Activated naive CD8-positive, alpha-beta T cell treated with anti-CD3 and anti-CD28 coated beads, Interleukin-2, amount 50 U/mL, for 24 hours (primary cell): ENCODE measurements at regions not wholly inside any gene's neighbourhood (a gene's known extent, or its start where the extent isn't known, plus 50 kb on each side); places are given as distances from the start of the nearest gene placed in this dataset.

Source experiments
- ATAC-seq: fragments of 150-1000 bp; cut with Tn5 transposase; one replicate; pipeline ENCODE4 v1.10.0; 2021
- DNase-seq: peaks from one replicate; pipeline ENCODE4 v3.0.0; 2021
- H3K27ac Mint-ChIP-seq: one replicate; pipeline ENCODE4 v1.8.0; 2021; ENCODE audit warnings: mild to moderate bottlenecking, mixed read lengths
- H3K27me3 Mint-ChIP-seq: one replicate; pipeline ENCODE4 v1.8.0; 2021; ENCODE audit warnings: mixed read lengths
- H3K36me3 Mint-ChIP-seq: one replicate; pipeline ENCODE4 v1.8.0; 2021; ENCODE audit warnings: low read depth, mixed read lengths
- H3K4me1 Mint-ChIP-seq: one replicate; pipeline ENCODE4 v1.8.0; 2021; ENCODE audit warnings: mixed read lengths
- H3K4me3 Mint-ChIP-seq: one replicate; pipeline ENCODE4 v1.8.0; 2021; ENCODE audit warnings: mild to moderate bottlenecking, moderate library complexity, mixed read lengths
- H3K9me3 Mint-ChIP-seq: one replicate; pipeline ENCODE4 v1.8.0; 2021; ENCODE audit warnings: mixed read lengths

DNA sequence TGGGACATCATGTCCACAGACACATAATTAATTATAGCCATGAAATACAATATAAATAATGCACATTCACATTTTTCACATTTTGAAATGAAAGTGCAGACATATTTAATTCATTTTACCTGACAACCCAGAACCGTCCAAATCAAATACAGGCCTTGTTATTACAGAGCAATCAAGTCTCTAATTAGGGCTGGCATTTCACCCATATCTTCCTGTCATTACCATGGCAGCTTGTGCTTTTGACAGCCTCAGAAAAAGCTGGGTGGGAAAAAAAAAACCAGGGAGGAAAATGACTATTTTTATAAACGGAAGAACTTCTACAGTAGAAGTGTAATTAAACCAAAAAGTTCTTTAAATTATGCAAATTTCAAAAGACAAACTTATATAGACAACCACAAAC, 436.4 kb downstream of the FBXO15 start:
- ATAC-seq (no peak), DNase-seq (no peak)
- Mint-ChIP-seq H3K27me3 (no peaks in the 10 kb centered on the region), H3K27ac (no peak overlapping the region), H3K9me3 (peaks cover 9% of the 10 kb centered on the region), H3K4me3 (no peak overlapping the region), H3K36me3 (no peaks in the 10 kb centered on the region), H3K4me1 (no peaks in the 10 kb centered on the region)

DNA sequence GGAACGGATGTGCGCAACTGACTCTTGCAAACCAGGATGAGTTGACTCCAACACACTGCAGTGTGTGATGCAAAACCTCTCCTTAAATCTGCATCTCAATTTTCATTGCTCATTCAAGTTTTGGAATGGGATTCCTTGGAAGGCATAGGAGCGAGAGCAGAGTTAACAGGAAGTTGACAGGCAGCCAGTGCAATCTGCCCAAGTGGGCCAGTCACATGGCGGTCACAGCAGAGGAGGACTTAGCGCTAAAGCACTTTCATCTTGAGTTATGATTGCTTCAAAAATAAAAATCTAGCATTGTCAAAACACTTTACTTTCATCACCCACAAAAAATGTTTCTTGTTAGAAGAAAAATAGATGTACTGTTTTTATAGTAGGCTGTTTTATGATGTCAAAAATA, 439.0 kb downstream of the FBXO15 start:
- peaks cover 9% of the 10 kb centered on the region for H3K9me3 Mint-ChIP-seq
- H3K36me3 Mint-ChIP-seq = no peaks in the 10 kb centered on the region
- DNase-seq = no peak
- H3K4me1 Mint-ChIP-seq = no peaks in the 10 kb centered on the region
- no peak overlapping the region for H3K27ac Mint-ChIP-seq
- ATAC-seq = no peak
- H3K27me3 Mint-ChIP-seq = no peaks in the 10 kb centered on the region
- no peak overlapping the region for H3K4me3 Mint-ChIP-seq

DNA sequence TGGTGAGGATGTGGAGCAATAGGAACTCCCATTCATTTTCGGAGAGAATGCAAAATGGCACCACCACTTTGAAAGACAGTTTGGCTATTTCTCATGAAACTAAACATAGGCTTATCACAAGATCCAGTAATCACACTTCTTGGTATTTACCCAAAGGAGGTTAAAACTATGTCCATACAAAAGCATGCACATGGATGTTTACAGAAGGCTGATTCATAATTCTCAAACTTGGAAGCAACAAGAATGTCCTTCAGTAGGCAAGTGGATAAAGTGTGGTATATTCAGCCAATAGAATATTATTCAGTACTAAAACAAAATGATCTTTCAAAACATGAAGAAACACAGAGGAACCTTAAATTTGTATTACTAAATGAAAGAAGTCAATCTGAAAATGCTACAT, 440.6 kb downstream of the FBXO15 start:
- H3K4me3 Mint-ChIP-seq = no peak overlapping the region
- H3K27me3 Mint-ChIP-seq = no peaks in the 10 kb centered on the region
- no peaks in the 10 kb centered on the region for H3K4me1 Mint-ChIP-seq
- H3K27ac Mint-ChIP-seq = no peak overlapping the region
- H3K36me3 Mint-ChIP-seq = no peaks in the 10 kb centered on the region
- no peak for ATAC-seq
- H3K9me3 Mint-ChIP-seq = peaks cover under 1% of the 10 kb centered on the region
- no peak for DNase-seq

DNA sequence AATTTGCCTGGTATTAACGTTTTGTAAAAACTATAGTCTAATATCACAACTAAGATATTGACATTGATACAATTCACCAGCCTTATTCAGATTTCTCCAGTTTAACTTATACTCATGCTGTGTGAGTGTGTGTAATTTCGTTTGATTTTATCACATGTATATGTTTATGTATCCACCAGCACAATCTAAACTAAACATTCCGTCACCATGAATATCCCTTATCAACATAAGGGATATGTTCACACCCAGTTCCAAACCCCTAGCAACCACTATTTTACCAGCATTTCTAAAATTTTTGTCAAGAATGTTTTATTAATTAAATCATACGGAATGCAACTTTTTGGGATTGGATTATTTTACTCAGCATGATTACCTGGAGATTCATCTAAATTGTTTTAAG, 450.3 kb downstream of the FBXO15 start:
- Mint-ChIP-seq H3K27ac (no peak overlapping the region), H3K4me3 (no peak overlapping the region), H3K36me3 (no peaks in the 10 kb centered on the region), H3K4me1 (no peaks in the 10 kb centered on the region), H3K9me3 (no peaks in the 10 kb centered on the region), H3K27me3 (no peaks in the 10 kb centered on the region)
- ATAC-seq (no peak), DNase-seq (no peak)

DNA sequence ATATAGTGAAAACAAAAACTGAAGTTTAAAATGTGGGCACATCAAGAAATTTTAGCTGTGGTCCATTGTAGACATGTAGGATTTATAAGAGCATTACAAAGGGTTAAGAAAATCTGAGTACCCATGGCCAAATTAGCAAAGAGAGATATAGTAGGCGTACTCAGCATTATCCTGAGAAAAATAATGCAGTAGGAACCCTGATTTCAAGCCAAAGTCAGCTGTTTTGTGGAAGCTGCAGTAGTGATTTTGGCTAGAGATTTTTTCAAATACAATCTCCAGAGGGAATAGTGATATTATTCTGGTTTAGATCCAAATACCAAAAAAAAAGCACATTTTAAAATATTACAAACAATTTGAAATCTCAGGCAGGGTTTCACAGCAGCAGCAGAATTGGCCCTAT, 450.9 kb downstream of the FBXO15 start:
- no peak for DNase-seq
- Mint-ChIP-seq H3K27ac (no peak overlapping the region), H3K36me3 (no peaks in the 10 kb centered on the region), H3K27me3 (no peaks in the 10 kb centered on the region), H3K4me3 (no peak overlapping the region), H3K9me3 (no peaks in the 10 kb centered on the region), H3K4me1 (no peaks in the 10 kb centered on the region)
- no peak for ATAC-seq

DNA sequence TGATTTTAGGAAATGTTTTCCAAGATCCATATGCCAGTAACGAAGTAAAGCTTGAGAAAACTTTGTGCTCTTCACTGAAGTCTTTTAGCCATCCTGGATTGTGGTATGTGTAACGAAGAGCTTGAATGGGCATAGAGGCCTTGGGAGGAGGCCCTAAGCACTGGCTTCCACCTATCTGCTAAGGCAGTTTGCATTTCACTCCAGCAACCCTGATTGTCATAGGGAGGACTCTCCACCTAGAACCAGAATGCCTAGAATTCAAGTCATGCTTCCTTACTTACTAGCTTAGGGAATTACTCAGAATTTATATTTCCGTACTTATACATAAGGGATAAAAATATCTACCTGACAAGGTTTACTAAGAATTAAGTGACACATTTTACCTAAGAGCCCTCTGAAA, 451.5 kb downstream of the FBXO15 start:
- Mint-ChIP-seq H3K36me3 (no peaks in the 10 kb centered on the region), H3K27me3 (no peaks in the 10 kb centered on the region), H3K9me3 (no peaks in the 10 kb centered on the region), H3K4me1 (no peaks in the 10 kb centered on the region), H3K27ac (no peak overlapping the region), H3K4me3 (no peak overlapping the region)
- DNase-seq (no peak), ATAC-seq (no peak)

DNA sequence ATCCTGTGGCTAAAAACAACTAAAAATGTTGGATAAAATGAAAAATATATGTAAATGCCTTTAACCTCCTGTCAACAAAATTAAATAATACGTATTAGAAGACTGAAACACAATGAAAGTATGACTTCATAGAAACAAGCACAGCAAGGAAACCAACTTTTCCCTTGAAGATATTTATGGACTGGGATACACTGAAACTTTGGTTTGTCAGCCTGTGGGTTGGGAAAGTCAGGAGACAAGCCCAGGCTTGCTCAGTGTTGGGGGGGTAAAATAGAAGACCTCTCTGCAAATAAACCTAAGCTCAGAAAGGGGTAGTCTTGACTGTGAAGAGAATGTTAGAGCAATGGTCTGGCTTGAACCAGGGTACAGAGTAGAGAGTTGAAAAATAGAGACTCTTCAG, 454.5 kb downstream of the FBXO15 start:
- DNase-seq = no peak
- H3K36me3 Mint-ChIP-seq = no peaks in the 10 kb centered on the region

DNA sequence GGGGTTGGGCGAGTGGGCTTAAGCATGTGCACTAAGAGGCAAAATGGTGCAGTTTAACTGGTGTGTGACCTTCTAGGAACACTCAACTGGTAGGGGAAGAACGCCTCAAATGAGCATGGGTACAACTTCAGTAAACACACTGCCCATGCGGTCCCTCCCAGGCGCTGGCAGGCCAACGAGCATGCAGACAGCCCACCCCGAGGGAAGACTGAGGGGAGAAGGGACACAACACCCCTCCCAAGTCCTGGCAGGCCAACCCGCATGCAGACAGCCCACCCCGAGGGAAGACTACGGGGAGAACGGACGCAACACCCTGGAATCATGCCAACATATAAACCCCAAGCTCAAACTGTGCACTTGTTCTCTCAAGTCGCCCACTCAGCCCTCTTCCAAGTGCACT, 456.0 kb downstream of the FBXO15 start:
- Mint-ChIP-seq H3K9me3 (no peaks in the 10 kb centered on the region), H3K27me3 (peaks cover 3% of the 10 kb centered on the region), H3K36me3 (no peaks in the 10 kb centered on the region), H3K4me3 (no peak overlapping the region), H3K27ac (no peak overlapping the region), H3K4me1 (no peaks in the 10 kb centered on the region)
- ATAC-seq = no peak
- no peak for DNase-seq

More for the DNA sequence above, 454.5 kb downstream of the FBXO15 start:
- Mint-ChIP-seq H3K4me1 (no peaks in the 10 kb centered on the region), H3K27me3 (peaks cover 3% of the 10 kb centered on the region), H3K4me3 (no peak overlapping the region), H3K27ac (no peak overlapping the region), H3K9me3 (no peaks in the 10 kb centered on the region)
- ATAC-seq = no peak

DNA sequence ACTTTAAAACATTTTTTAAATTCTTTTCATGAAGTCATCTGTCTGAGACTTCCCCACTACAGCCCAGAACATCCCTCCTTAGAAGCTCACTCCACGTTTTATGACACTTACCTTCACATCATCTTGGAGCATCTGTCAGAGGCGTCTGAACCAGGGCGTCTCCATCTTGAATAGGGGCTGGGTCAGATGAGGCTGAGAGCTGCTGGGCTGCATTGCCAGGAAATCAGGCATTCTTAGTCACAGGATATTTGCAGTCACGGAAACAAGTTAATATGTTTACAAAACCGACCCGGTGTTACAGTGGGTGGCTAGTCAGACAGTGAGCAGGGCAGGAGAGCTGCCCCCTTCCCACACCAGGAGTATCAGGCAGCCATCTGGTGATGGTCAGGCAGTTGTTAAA, 456.5 kb downstream of the FBXO15 start:
- Mint-ChIP-seq H3K27ac (no peak overlapping the region), H3K36me3 (no peaks in the 10 kb centered on the region), H3K9me3 (no peaks in the 10 kb centered on the region), H3K4me3 (no peak overlapping the region), H3K4me1 (no peaks in the 10 kb centered on the region), H3K27me3 (peaks cover 3% of the 10 kb centered on the region)
- ATAC-seq = no peak
- DNase-seq = no peak

DNA sequence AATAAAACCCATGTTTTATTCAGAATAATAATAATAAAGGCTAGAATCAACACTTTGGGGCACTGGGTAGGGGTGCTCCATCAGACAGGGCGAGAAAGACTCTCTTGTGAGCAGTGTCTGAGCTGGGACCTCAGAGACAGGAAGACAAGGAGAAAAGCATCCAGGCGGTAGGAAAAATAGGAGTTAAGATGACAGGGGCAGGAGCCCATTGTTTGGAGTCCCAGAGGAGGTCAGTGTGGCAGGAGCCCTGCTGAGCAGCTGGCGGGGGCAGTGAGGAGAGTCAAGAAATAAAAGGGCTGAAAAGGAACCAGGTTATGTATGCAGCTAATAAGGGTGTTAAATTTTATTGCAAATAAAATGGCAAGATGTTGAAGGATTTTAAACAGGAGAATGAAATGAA, 457.4 kb downstream of the FBXO15 start:
- no peak for ATAC-seq
- Mint-ChIP-seq H3K27ac (no peak overlapping the region), H3K36me3 (no peaks in the 10 kb centered on the region), H3K9me3 (no peaks in the 10 kb centered on the region), H3K27me3 (peaks cover 3% of the 10 kb centered on the region), H3K4me1 (no peaks in the 10 kb centered on the region), H3K4me3 (no peak overlapping the region)
- no peak for DNase-seq

DNA sequence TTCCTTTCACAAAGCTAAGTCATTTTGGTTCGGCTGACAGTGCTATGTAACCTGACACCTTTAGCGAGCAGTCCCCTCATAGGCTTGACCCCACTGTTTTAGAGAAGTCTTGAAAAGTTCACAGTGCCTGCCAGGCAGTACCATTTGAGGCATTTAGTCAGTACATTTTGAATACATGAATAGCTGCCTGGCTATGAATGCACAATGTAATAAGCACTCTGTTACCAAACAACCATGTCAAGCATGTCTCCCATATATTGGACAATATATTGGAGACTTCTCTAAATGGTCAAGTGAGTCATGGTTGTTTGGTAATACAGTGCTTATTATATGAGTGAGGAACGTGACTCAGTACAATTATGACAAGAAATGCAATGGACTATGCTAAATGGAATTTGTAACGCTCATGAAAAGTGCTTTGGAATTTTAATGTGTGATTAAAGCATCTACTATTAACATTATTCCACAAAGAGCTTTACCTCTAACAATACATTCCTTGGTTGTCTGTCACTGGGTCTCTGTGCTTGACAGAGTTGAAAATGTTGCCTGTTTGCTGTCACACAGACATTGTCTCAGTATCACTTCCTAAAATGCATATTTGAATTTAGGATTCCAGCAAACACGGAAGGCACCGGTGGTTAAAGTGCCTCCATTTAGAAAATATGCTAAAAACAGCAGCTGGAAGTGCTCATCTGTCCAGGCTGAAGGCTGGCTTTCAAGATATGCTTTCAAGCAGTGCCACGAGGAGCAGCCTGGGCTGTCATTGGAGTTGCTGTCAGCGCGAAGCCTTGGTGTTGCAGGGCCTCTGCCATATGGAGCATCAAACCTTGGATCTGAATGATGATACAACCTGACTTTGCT, 458.6 kb downstream of the FBXO15 start:
- Mint-ChIP-seq H3K27me3 (peaks cover 3% of the 10 kb centered on the region), H3K9me3 (no peaks in the 10 kb centered on the region), H3K4me1 (no peaks in the 10 kb centered on the region), H3K36me3 (no peaks in the 10 kb centered on the region), H3K4me3 (no peak overlapping the region), H3K27ac (no peak overlapping the region)
- no peak for DNase-seq
- ATAC-seq = no peak

DNA sequence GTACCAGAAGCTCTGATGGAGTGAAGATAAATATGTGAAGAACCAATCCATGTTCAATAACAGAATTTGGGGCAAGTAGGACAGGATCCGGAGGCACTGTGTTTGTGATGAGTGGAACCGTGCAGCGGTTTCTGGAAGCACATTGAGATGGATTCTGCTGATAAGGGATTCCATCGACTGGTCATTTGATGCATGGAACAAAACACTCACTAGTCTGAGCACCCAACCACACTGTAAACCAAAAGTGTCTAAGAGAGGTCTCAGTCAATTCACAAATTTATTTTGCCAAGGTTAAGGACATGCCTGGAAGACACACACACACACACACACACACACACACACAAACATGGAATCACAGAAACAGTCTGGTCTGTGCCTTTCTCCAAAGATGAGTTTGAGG, 459.5 kb downstream of the FBXO15 start:
- no peaks in the 10 kb centered on the region for H3K4me1 Mint-ChIP-seq
- H3K9me3 Mint-ChIP-seq = no peaks in the 10 kb centered on the region
- DNase-seq (no peak), ATAC-seq (no peak)
- no peak overlapping the region for H3K27ac Mint-ChIP-seq
- peaks cover 3% of the 10 kb centered on the region for H3K27me3 Mint-ChIP-seq
- no peak overlapping the region for H3K4me3 Mint-ChIP-seq
- H3K36me3 Mint-ChIP-seq = no peaks in the 10 kb centered on the region

DNA sequence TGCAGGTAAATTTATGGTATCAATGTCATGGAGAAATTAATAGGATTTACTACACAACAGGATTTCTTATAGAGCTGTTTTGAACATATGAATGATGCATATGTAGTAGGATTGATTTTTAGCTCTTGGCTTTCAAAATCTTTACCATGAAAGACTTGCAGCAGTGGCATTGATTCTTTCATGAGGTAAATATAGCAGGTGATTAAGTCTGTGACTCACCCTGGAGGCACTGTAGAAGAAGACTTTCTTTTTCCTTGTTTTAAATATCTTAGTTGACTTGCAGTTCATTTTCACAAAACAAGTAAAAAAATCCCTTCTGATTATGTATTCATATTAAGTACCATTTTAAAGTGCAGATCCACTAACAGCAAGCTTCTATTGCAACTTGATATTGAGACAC, 463.0 kb downstream of the FBXO15 start:
- Mint-ChIP-seq H3K9me3 (no peaks in the 10 kb centered on the region), H3K4me3 (no peak overlapping the region), H3K36me3 (no peaks in the 10 kb centered on the region), H3K27ac (no peak overlapping the region), H3K27me3 (no peaks in the 10 kb centered on the region), H3K4me1 (no peaks in the 10 kb centered on the region)
- ATAC-seq (no peak), DNase-seq (no peak)

DNA sequence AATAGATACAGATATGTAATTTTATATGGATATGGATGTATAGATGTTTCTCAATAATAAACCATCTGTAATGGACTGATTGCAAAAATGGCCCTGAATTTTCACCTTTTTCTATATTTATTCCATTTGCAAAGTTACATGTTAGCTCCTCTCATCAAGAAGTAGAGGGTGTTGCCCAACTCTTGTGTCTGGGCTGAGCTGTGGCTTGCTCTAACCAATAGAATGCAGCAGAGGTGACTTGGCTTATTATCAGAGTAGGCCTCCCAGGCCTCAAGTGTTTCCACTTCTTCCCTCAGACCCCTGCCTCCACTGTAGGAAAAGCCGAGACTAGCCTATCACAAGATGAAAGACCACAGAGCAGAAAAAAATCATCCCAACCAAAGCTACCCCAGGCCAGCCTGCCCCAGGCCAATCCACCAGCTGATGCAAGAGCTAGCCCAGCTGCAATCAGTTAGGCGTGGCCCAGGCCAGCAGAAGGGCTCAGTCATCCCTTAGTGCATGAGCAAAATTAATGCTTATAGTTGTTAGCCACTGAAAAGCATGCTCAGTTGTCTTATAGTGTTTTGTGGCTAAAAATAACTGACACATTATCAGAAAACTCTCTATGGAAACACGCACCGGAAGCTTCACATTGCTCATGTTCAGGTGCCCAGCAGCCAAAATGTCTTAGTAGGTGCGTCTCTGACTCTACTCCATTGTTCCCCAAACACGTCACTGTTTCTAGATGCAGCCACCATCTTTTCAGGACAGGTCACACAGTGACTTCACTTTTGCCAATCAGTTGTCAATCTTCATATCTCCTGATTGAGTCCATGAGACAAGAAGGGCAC, 464.0 kb downstream of the FBXO15 start:
- ATAC-seq (no peak), DNase-seq (no peak)
- Mint-ChIP-seq H3K27ac (no peak overlapping the region), H3K36me3 (no peaks in the 10 kb centered on the region), H3K4me1 (no peaks in the 10 kb centered on the region), H3K9me3 (no peaks in the 10 kb centered on the region), H3K4me3 (no peak overlapping the region), H3K27me3 (no peaks in the 10 kb centered on the region)

DNA sequence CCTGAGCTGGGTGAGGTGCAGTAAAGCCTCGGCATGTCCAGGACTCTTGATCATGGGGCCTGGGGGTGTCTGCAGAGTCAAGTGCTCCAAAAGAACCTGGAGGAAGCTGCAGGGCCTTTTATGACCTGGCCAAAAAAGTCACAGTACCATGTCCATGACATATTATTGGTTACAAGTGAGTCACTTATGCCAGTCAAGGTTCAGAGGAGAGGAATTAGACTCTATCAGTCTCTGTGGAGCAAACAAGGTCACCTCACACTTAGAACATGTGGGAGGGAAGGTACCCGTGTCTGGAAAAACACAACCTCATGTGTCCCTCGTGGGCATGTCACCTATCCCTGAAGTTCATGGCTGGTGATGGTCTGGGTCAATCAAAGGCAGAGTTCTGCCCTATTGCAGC, 465.7 kb downstream of the FBXO15 start:
- Mint-ChIP-seq H3K36me3 (no peaks in the 10 kb centered on the region), H3K27ac (no peak overlapping the region), H3K4me3 (no peak overlapping the region), H3K9me3 (no peaks in the 10 kb centered on the region), H3K4me1 (no peaks in the 10 kb centered on the region), H3K27me3 (no peaks in the 10 kb centered on the region)
- DNase-seq (no peak), ATAC-seq (no peak)
